Neural cell (in vitro differentiated cells): ENCODE measurements at regions not wholly inside any gene's neighbourhood (a gene's known extent, or its start where the extent isn't known, plus 50 kb on each side); places are given as distances from the start of the nearest gene placed in this dataset.

ENCODE experiments used
- H2AFZ ChIP-seq: fragments of 200-600, 300-800 bp; sonication (generic), shearing (Covaris generic); 2 replicates; pipeline ENCODE4 v1.6.0; 2014; ENCODE audit warnings: low read depth, mild to moderate bottlenecking, antibody characterized with exemption, low read length, moderate library complexity
- H3F3A ChIP-seq: fragments of 200-600 bp; shearing (Covaris generic); 2 replicates; pipeline ENCODE4 v1.6.1; 2016; ENCODE audit warnings: mild to moderate bottlenecking, moderate library complexity, mixed read lengths, antibody characterized with exemption, low read length; ENCODE audit not compliant: insufficient read depth, poor library complexity, severe bottlenecking
- H3K27ac ChIP-seq: fragments of 200-600, 300-800 bp; sonication (generic), shearing (Covaris generic); 2 replicates; pipeline ENCODE4 v1.5.1; 2014; ENCODE audit warnings: mild to moderate bottlenecking, low read length, moderate library complexity
- H3K27me3 ChIP-seq: fragments of 300-800, 200-600 bp; sonication (generic), shearing (Covaris generic); 2 replicates; pipeline ENCODE4 v1.6.0; 2014; ENCODE audit warnings: mild to moderate bottlenecking, low read depth, low read length, moderate library complexity; ENCODE audit not compliant: insufficient read depth
- H3K36me3 ChIP-seq: fragments of 300-800, 200-600 bp; sonication (generic), shearing (Covaris generic); 2 replicates; pipeline ENCODE4 v1.5.1; 2014; ENCODE audit warnings: mild to moderate bottlenecking, antibody characterized with exemption, low read length, moderate library complexity; ENCODE audit not compliant: insufficient read depth
- H3K4me2 ChIP-seq: fragments of 300-800, 200-600 bp; sonication (generic), shearing (Covaris generic); 2 replicates; pipeline ENCODE4 v1.6.0; 2014; ENCODE audit warnings: mild to moderate bottlenecking, low read length
- H3K4me3 ChIP-seq: fragments of 300-800, 200-600 bp; sonication (generic), shearing (Covaris generic); 2 replicates; pipeline ENCODE4 v1.5.1; 2014; ENCODE audit warnings: mild to moderate bottlenecking, low read length, moderate library complexity
- H3K79me2 ChIP-seq: fragments of 200-600 bp; shearing (Covaris generic); replicated peaks from 2 replicates; pipeline ENCODE4 v1.6.0; 2014; ENCODE audit warnings: mild to moderate bottlenecking, low read length, moderate library complexity; ENCODE audit not compliant: insufficient read depth
- H3K9ac ChIP-seq: fragments of 300-800, 200-600 bp; sonication (generic), shearing (Covaris generic); 2 replicates; pipeline ENCODE4 v1.6.1; 2016; ENCODE audit warnings: mild to moderate bottlenecking, low read length, mixed read lengths
- H3K9me2 ChIP-seq: fragments of 200-600 bp; shearing (Covaris generic); 2 replicates; pipeline ENCODE4 v1.6.1; 2016; ENCODE audit warnings: mild to moderate bottlenecking, low read length, mixed read lengths; ENCODE audit not compliant: insufficient read depth
- H3K9me3 ChIP-seq: fragments of 200-600, 300-800 bp; sonication (generic), shearing (Covaris generic); 2 replicates; pipeline ENCODE4 v1.6.1; 2016; ENCODE audit warnings: mild to moderate bottlenecking, mixed run types, low read length, moderate library complexity, mixed read lengths
- H4K20me1 ChIP-seq: fragments of 200-600 bp; shearing (Covaris generic); 2 replicates; pipeline ENCODE4 v1.6.1; 2016; ENCODE audit warnings: mild to moderate bottlenecking, mixed run types; ENCODE audit not compliant: insufficient read depth
- CTCF ChIP-seq: fragments of 450-650 bp; IDR thresholded peaks from 2 replicates; pipeline ENCODE4 v1.5.1; 2014; ENCODE audit warnings: antibody characterized with exemption, mild to moderate bottlenecking, moderate library complexity; ENCODE audit not compliant: poor library complexity, severe bottlenecking
- EP300 ChIP-seq: fragments of 450-650 bp; conservative IDR thresholded peaks from 2 replicates; pipeline ENCODE4 v1.6.1; 2014; ENCODE audit warnings: antibody characterized with exemption, mild to moderate bottlenecking, moderate library complexity; ENCODE audit not compliant: poor library complexity, severe bottlenecking
- EZH2 ChIP-seq: fragments of 200-600, 300-800 bp; shearing (Covaris generic), sonication (generic); IDR thresholded peaks from 2 replicates; pipeline ENCODE4 v1.6.1; 2014; ENCODE audit warnings: antibody characterized with exemption, low read length, borderline replicate concordance, mild to moderate bottlenecking; ENCODE audit not compliant: insufficient read depth, poor library complexity, severe bottlenecking
- MXI1 ChIP-seq: fragments of 450-650 bp; conservative IDR thresholded peaks from 2 replicates; pipeline ENCODE4 v1.6.1; 2014; ENCODE audit warnings: antibody characterized with exemption, mild to moderate bottlenecking; ENCODE audit not compliant: poor library complexity, severe bottlenecking
- POLR2AphosphoS5 ChIP-seq: IDR thresholded peaks from 2 replicates; pipeline ENCODE4 v1.6.1; 2012
- RAD21 ChIP-seq: fragments of 450-650 bp; conservative IDR thresholded peaks from 2 replicates; pipeline ENCODE4 v1.6.1; 2014; ENCODE audit warnings: antibody characterized with exemption, mild to moderate bottlenecking, moderate library complexity
- REST ChIP-seq: IDR thresholded peaks from 2 replicates; pipeline ENCODE4 v1.6.1; 2012; ENCODE audit warnings: borderline replicate concordance
- SMC3 ChIP-seq: fragments of 450-650 bp; conservative IDR thresholded peaks from 2 replicates; pipeline ENCODE4 v1.6.1; 2014; ENCODE audit warnings: antibody characterized with exemption, mild to moderate bottlenecking, moderate library complexity; ENCODE audit not compliant: poor library complexity
- TAF1 ChIP-seq: IDR thresholded peaks from 2 replicates; pipeline ENCODE4 v1.6.1; 2012; ENCODE audit warnings: low read depth

GRCh38 chr14:101709533-101709881 is 52.0 kb upstream of the PPP2R5C start:
- Histone ChIP-seq H3K4me2 (no peak overlapping the region), H3K79me2 (no peaks in the 10 kb centered on the region), H3K9ac (no peak overlapping the region), H3K27me3 (no peaks in the 10 kb centered on the region), H3K27ac (no peak overlapping the region), H3F3A (no peaks in the 10 kb centered on the region), H3K9me2 (no peaks in the 10 kb centered on the region), H3K4me3 (no peak overlapping the region), H3K36me3 (no peaks in the 10 kb centered on the region), H2AFZ (no peak overlapping the region), H4K20me1 (no peaks in the 10 kb centered on the region), H3K9me3 (no peaks in the 10 kb centered on the region)
- TF ChIP-seq CTCF (no peak), EZH2 (no peak), SMC3 (no peak), REST (no peak), POLR2AphosphoS5 (no peak), EP300 (no peak)

GRCh38 chr14:101709962-101710931 is 51.3 kb upstream of the PPP2R5C start:
- Histone ChIP-seq H3F3A (no peaks in the 10 kb centered on the region), H3K9me3 (no peaks in the 10 kb centered on the region), H4K20me1 (no peaks in the 10 kb centered on the region), H3K9me2 (no peaks in the 10 kb centered on the region), H3K27ac (no peak overlapping the region), H3K4me2 (no peak overlapping the region), H3K9ac (no peak overlapping the region), H2AFZ (no peak overlapping the region), H3K79me2 (no peaks in the 10 kb centered on the region), H3K4me3 (no peak overlapping the region), H3K27me3 (no peaks in the 10 kb centered on the region), H3K36me3 (no peaks in the 10 kb centered on the region)
- TF ChIP-seq TAF1 (no peak), EP300 (no peak), MXI1 (no peak), SMC3 (no peak), RAD21 (no peak), POLR2AphosphoS5 (no peak), EZH2 (no peak), REST (no peak), CTCF (no peak)
